ENCODE measurements at regions not wholly inside any gene's neighbourhood (a gene's known extent, or its start where the extent isn't known, plus 50 kb on each side); places are given as distances from the start of the nearest gene placed in this dataset.

DNA sequence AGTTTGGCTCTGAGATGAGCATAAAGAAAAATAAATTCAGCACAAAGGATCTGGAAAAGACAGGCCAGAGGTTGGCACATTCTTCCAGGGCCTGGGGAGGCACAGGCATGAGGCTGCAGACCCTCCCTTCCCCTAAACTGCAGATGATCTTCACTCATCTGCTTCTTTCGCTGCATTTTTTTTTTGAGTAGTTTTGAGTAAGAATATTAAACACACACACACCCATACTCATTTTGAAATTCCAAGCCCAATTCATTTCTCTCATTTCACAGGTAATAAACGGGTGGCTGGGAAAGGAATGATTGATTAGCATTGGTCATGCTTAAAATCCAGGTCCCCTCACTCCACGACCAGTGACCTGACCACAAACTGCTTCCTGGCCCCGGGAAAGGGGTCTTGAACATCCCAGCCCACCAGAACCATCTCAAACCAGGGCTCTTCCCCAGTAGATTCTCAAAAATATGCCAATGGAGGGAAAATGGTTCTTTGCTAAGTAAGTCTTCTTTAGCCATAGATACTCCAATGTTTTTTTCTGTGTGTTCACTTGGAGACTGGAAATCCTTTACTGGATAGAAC lies 219.6 kb downstream of the ANAPC1 start:
- Histone ChIP-seq H3K4me1 (ENCODE audit: insufficient read depth, low read length) (peaks cover 7% of the 10 kb centered on the region), H3K4me3 (ENCODE audit: low read length) (no peak overlapping the region), H3K36me3 (ENCODE audit: insufficient read depth, low read length) (no peaks in the 10 kb centered on the region), H3K27me3 (ENCODE audit: control insufficient read depth in 1 of 2, insufficient read depth in 2 of 2, low read length in 2 of 2) (no peaks in the 10 kb centered on the region), H3K9me3 (ENCODE audit: control insufficient read depth in 1 of 2, insufficient read depth in 1 of 2, low read length in 2 of 2) (peaks cover 0 to 4% of the 10 kb centered on the region in 2 experiments), H3K27ac (ENCODE audit: low read depth in 1 of 2, low read length in 2 of 2) (no peak overlapping the region)
- no peaks in the 10 kb centered on the region for H3K4me1 Mint-ChIP-seq (ENCODE audit: low read depth)
- ATAC-seq (ENCODE audit: poor library complexity) = no peak
- H3K4me3 Mint-ChIP-seq = no peak overlapping the region
- no peak for DNase-seq
- CTCF ChIA-PET = no interaction called here
- intact Hi-C loops (cut with DNase I, micrococcal nuclease) = no loop called here
- H3K27me3 Mint-ChIP-seq = no peaks in the 10 kb centered on the region
- H3K9me3 Mint-ChIP-seq = no peaks in the 10 kb centered on the region
- no peak overlapping the region for H3K27ac Mint-ChIP-seq
- POLR2A ChIA-PET = no interaction called here
- TF ChIP-seq CTCF (IDR thresholded peaks at IDR 0.05) = no peak
- H3K36me3 Mint-ChIP-seq (ENCODE audit: low read depth) = no peaks in the 10 kb centered on the region

DNA sequence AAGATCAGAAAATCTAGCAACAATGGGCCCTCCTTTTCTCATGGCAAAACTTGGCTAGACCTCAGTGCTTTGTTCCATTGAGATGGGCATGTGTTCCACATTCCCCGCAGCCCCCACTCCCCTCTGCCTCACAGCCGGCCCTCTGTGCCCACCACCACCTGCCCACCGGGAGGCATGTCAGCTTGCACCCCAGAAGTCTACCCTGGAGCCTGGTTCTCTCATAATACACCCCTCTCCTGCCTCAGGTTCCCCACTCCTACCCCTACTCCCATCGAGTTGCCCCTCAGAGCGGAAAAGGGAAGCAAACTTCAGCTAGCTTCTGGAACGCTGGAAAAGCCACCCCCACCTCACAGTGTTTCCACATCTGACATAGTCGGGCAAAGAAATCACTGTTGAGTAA lies 219.0 kb downstream of the ANAPC1 start:
- Mint-ChIP-seq H3K4me3 (no peak overlapping the region), H3K27me3 (no peaks in the 10 kb centered on the region), H3K9me3 (no peaks in the 10 kb centered on the region), H3K36me3 (ENCODE audit: low read depth) (no peaks in the 10 kb centered on the region), H3K27ac (no peak overlapping the region), H3K4me1 (ENCODE audit: low read depth) (no peaks in the 10 kb centered on the region)
- CTCF ChIA-PET = no interaction called here
- no peak for TF ChIP-seq CTCF (IDR thresholded peaks at IDR 0.05)
- ATAC-seq (ENCODE audit: poor library complexity) (no peak), DNase-seq (no peak)
- Histone ChIP-seq H3K27me3 (ENCODE audit: control insufficient read depth in 1 of 2, insufficient read depth in 2 of 2, low read length in 2 of 2) (no peaks in the 10 kb centered on the region), H3K4me1 (ENCODE audit: insufficient read depth, low read length) (peaks cover 7% of the 10 kb centered on the region), H3K9me3 (ENCODE audit: control insufficient read depth in 1 of 2, insufficient read depth in 1 of 2, low read length in 2 of 2) (peaks cover 0 to 4% of the 10 kb centered on the region in 2 experiments), H3K36me3 (ENCODE audit: insufficient read depth, low read length) (no peaks in the 10 kb centered on the region), H3K4me3 (ENCODE audit: low read length) (no peak overlapping the region), H3K27ac (ENCODE audit: low read depth in 1 of 2, low read length in 2 of 2) (no peak overlapping the region)
- intact Hi-C loops (cut with DNase I, micrococcal nuclease) = no loop called here
- POLR2A ChIA-PET = no interaction called here

- TF ChIP-seq CTCF (IDR thresholded peaks at IDR 0.05) = no peak
- H3K4me3 Mint-ChIP-seq = no peak overlapping the region
- no peaks in the 10 kb centered on the region for H3K4me1 Mint-ChIP-seq (ENCODE audit: low read depth)
- no peaks in the 10 kb centered on the region for H3K27me3 Mint-ChIP-seq
- H3K36me3 ChIP-seq (ENCODE audit: insufficient read depth, low read length) = no peaks in the 10 kb centered on the region
- H3K36me3 Mint-ChIP-seq (ENCODE audit: low read depth) = no peaks in the 10 kb centered on the region
- H3K9me3 ChIP-seq (ENCODE audit: control insufficient read depth in 1 of 2, insufficient read depth in 1 of 2, low read length in 2 of 2) = peaks cover 0 to 4% of the 10 kb centered on the region in 2 experiments
- H3K27ac Mint-ChIP-seq = no peak overlapping the region
- H3K9me3 Mint-ChIP-seq = no peaks in the 10 kb centered on the region
- peaks cover 7% of the 10 kb centered on the region for H3K4me1 ChIP-seq (ENCODE audit: insufficient read depth, low read length)
- ChIA-PET POLR2A (no interaction called here), CTCF (no interaction called here)
- intact Hi-C loops (cut with DNase I, micrococcal nuclease) = no loop called here
- H3K27ac ChIP-seq (ENCODE audit: low read depth in 1 of 2, low read length in 2 of 2) = no peak overlapping the region
- H3K27me3 ChIP-seq (ENCODE audit: control insufficient read depth in 1 of 2, insufficient read depth in 2 of 2, low read length in 2 of 2) = no peaks in the 10 kb centered on the region
- ATAC-seq (ENCODE audit: poor library complexity) (no peak), DNase-seq (no peak)
- no peak overlapping the region for H3K4me3 ChIP-seq (ENCODE audit: low read length)
These were observed 218.4 kb downstream of the ANAPC1 start for GRCh38 chr2:111665551-111666116.
